IgD-negative memory B cell (primary cell): ENCODE measurements at regions not wholly inside any gene's neighbourhood (a gene's known extent, or its start where the extent isn't known, plus 50 kb on each side); places are given as distances from the start of the nearest gene placed in this dataset.

ENCODE experiments used
- H3K27ac Mint-ChIP-seq, 3 donors: one replicate each; pipeline ENCODE4 v1.8.0; 2020 to 2022; ENCODE audit warnings: mild to moderate bottlenecking in 3 of 3, mixed read lengths in 3 of 3, moderate library complexity in 1 of 3
- H3K27me3 Mint-ChIP-seq: one replicate; pipeline ENCODE4 v1.8.0; 2021; ENCODE audit warnings: mixed read lengths
- H3K36me3 Mint-ChIP-seq: one replicate; pipeline ENCODE4 v1.8.0; 2020; ENCODE audit warnings: mild to moderate bottlenecking, mixed read lengths
- H3K4me1 Mint-ChIP-seq, 3 donors: one replicate each; pipeline ENCODE4 v1.8.0; 2020 to 2022; ENCODE audit warnings: mixed read lengths in 3 of 3, mild to moderate bottlenecking in 1 of 3
- H3K4me3 Mint-ChIP-seq, 4 donors: one replicate each; pipeline ENCODE4 v1.8.0; 2020 to 2022; ENCODE audit warnings: mild to moderate bottlenecking in 4 of 4, mixed read lengths in 4 of 4, moderate library complexity in 3 of 4
- H3K9me3 Mint-ChIP-seq, 3 donors: one replicate each; pipeline ENCODE4 v1.8.0; 2020 to 2021; ENCODE audit warnings: mixed read lengths in 3 of 3, mild to moderate bottlenecking in 1 of 3

DNA sequence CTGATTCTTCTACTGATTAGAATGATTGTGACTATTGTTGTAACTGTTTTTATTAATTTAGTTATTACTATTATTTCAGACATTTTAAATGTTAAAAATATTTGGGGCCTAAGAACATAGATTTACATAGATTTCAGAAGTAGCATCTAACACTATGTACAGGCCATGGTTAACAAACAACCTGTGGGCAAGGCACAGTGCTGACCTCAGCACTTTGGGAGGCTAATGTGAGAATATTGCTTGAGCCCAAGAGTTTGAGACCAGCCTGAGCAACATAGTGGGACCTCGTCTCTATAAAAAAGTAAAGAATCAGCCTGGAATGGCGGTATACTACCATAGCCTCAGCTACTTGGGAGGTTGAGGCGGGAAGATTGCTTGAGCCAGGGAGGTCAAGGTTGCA is 69.1 kb upstream of the CNTN4 start:
- H3K27ac Mint-ChIP-seq = no peak overlapping the region
- H3K4me3 Mint-ChIP-seq = no peak overlapping the region
- H3K36me3 Mint-ChIP-seq = no peaks in the 10 kb centered on the region
- H3K9me3 Mint-ChIP-seq = peaks cover 2 to 8% (median 5%) of the 10 kb centered on the region in 3 donors
- H3K4me1 Mint-ChIP-seq = no peaks in the 10 kb centered on the region
- H3K27me3 Mint-ChIP-seq = no peaks in the 10 kb centered on the region

DNA sequence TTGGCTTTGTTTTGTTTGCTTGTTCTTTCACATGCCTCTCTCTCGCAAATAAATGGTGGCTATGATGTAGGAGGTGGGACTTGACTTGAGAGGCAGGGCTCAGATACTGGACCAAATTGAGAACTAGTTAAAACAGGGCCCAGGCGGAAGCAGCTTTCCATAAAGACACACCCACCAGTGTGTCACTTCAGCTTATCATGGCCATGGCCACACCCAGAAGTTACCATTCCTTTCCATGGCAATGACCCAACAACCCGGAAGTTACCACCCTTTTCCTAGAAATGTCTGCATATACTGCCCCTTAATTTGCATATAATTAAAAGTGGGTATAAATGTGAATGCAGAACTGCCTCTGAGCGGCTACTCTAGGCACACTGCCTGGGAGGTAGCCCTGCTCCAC is 62.6 kb upstream of the CNTN4 start:
- H3K27ac Mint-ChIP-seq = no peak overlapping the region

GRCh38 chr3:2041931-2042330 is 56.7 kb upstream of the CNTN4 start:
- Mint-ChIP-seq H3K27me3 (no peaks in the 10 kb centered on the region), H3K27ac (no peak overlapping the region), H3K4me3 (no peak overlapping the region), H3K9me3 (no peaks in the 10 kb centered on the region), H3K36me3 (no peaks in the 10 kb centered on the region), H3K4me1 (no peaks in the 10 kb centered on the region)

More for the DNA sequence above, 62.6 kb upstream of the CNTN4 start:
- Mint-ChIP-seq H3K9me3 (peaks cover 0 to 5% (median 2%) of the 10 kb centered on the region in 3 donors), H3K4me3 (no peak overlapping the region), H3K36me3 (no peaks in the 10 kb centered on the region), H3K4me1 (no peaks in the 10 kb centered on the region), H3K27me3 (no peaks in the 10 kb centered on the region)
